ENCODE measurements at regions not wholly inside any gene's neighbourhood (a gene's known extent, or its start where the extent isn't known, plus 50 kb on each side); places are given as distances from the start of the nearest gene placed in this dataset.

GRCh38 chr10:94268652-94269051, 94.1 kb downstream of the NOC3L start:
- TF ChIP-seq CTCF (IDR thresholded peaks at IDR 0.05; ENCODE audit: low read length), result no peak
- TF ChIP-seq EZH2 (IDR thresholded peaks at IDR 0.05; ENCODE audit: borderline replicate concordance, low read length), result no peak

Data from OCI-LY1 (cell line).